GM19023 (cell line): ENCODE measurements at regions not wholly inside any gene's neighbourhood (a gene's known extent, or its start where the extent isn't known, plus 50 kb on each side); places are given as distances from the start of the nearest gene placed in this dataset.

Experiments
- ATAC-seq: cut with Tn5 transposase; IDR thresholded peaks from one replicate; pipeline ENCODE4 v1.9.1; 2021; ENCODE audit warnings: mild to moderate bottlenecking, moderate library complexity; ENCODE audit not compliant: unreplicated experiment

DNA sequence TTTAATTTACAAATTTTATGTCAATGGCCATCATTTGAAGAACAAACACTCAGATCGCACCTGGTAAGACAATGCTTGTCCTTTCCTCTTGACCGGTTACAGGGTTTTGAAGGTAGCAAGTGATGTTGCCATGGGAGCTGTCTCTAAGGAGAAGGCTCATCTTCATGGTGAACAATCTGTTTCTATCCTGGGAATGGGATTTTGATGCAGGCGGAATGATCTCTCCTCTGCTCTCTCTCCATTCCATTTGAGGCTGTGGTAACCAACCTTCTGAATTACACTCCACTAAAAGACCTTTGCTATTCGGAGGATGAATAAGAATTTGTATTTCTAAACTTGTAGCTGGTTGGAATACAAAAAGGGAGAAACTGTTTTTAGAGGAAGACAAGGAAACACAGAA, 57.9 kb upstream of the SLC5A9 start:
- no peak for ATAC-seq

- ATAC-seq = no peak
Measured at GRCh38 chr1:48160486-48161132, 61.9 kb upstream of the SLC5A9 start.

- ATAC-seq = no peak
Measured at GRCh38 chr1:48139275-48139674, 83.2 kb upstream of the SLC5A9 start.

DNA sequence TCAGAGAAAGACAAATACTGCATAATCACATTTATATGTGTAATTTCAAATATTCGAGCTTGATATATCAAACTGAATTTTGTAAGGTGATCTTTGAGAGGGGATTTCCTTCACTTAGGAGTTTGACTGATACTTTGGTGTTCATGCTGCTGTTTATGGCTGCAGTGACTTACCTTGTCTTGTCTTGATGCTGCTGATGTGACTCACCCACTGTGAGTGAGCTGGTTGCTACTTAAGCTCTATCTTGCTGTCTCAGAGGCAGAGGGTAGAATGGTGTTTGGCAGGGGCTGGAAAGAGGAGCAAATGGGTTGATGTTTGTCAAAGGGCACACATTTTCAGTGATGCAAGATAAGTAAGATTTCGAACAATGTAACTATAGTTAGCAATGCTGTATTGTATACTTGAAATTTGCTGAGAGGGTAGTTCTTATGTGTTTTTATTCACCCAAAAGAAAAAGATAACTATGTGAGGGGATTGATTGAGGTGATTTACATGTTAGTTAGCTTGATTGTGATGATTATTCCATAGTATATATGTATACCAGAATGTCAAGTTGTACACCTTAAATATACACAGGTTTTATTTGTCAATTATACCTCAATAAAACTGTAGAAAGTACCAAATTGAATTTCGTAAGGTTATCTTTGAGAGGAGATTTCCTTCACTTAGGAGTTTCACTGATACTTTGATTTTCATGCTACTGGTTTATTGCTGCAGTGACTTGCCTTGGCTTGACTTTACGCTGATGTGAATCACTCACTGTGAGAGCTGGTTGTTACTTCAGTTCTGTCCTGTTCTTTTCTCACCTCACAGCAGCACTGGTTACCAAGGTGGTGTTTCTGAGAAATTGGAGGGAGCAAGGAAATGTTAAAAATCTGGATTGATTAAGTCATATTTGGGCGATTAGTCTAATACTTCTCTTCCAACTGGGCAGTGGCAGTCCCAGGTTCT, 94.5 kb upstream of the SLC5A9 start:
- no peak for ATAC-seq

- no peak for ATAC-seq
Measured at GRCh38 chr1:48123647-48124046, 98.9 kb upstream of the SLC5A9 start.

DNA sequence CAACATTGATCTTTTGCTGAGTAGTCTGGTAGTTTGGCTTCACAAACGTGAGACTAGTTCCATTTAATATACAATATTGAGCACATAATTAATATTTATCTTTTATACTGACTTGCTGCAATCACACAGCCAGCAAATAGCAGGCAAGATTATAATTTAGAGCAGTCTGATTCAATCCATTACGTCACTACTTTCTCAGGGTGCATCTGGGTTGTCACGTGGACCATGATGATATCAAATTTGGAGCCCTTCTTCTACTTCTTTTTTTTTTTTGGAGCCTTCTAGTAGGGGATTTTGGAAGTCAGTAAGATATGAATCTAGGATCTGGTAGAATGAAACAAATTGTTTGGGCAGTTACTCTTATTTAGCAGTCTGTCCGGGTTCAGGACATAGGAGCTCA, 100.6 kb upstream of the SLC5A9 start:
- no peak for ATAC-seq

- no peak for ATAC-seq
Measured at GRCh38 chr1:48120621-48121020, 101.9 kb upstream of the SLC5A9 start.

DNA sequence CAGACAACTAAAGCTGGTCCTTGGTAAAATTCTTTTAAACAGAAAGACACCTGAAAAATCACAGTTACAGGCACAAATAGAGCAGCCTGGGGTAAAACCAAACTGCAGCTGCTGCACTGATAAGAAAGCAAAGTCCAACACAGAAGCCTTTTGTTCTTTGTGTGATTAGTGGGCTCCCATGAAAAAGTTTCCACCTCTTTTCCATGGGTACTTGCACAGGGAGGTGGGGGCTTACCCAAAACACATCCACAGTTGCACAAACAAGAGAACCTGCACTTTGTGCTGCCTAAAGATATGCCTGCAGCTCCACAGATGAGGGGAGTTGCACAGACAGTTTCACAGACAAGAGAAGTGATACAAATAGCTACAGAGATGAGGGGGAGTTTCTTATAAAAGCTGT, 106.7 kb upstream of the SLC5A9 start:
- no peak for ATAC-seq

GRCh38 chr1:48114596-48115382, 107.7 kb upstream of the SLC5A9 start:
- ATAC-seq = no peak

DNA sequence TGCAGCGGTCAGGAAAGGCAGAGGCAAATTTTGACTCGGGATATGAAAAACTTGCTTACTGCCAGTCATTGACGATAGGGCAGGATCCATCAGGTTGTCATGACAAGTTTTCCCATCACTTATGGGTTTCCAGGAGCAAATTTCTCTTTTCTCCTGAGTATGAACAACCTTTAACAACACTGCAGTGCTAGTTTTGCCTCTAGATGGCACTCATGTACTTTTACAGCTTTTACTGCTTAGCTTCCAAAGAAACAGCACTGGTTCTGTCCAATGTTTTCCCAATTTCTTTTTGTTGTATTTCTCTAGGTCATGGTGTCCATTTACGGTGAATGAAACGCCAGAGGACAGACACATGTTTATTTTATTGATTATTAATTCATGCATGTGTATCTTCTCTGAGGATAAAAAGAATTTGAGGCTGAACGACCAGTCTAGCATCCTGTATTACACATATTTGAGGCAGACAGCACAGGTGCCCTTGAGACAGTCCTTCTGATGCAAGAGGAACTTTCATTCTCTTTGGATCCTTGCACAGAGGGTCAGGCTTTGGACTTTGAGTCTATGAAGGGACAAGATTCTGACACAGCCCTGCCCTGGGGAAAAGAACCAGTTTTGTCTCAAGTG, 112.3 kb upstream of the TRABD2B start:
- no peak for ATAC-seq

DNA sequence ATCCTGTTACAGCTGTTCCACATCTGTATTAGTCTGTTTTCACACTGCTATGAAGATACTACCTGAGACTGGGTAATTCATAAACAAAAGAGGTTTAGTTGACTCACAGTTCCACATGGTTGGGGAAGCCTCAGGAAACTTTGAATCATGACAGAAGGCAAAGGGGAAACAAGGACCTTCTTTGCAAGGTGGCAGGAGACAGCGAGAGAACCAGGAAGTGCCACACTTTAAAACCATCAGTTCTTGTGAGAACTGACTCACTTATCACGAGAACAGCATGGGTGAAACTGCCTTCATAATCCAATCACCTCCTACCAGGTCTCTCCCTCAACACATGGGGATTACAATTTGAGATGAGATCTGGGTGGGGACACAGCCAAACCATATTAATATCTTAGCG, 110.3 kb upstream of the TRABD2B start:
- ATAC-seq = no peak

- no peak for ATAC-seq
Measured at GRCh38 chr1:48106049-48106448, 108.9 kb upstream of the TRABD2B start.

DNA sequence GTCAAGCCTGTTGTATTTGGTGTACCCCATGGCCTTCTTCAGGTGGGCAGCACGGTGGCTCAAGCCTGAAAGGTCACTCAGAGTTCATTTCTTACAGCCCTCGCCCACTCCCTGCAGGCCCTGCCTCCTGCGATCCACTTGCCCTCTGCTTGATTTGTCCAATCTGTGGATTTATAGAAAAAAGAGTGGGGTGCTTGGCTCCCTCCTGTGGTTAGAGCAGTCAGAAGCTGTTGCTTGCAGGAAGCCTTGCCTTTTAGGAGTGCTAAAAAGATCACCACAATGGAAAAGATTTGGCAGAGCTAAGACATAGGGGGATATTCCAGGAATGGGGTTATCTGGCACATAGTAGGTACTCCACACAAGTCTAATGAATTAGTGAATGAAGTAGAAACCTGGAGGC, 108.0 kb upstream of the TRABD2B start:
- ATAC-seq = no peak

DNA sequence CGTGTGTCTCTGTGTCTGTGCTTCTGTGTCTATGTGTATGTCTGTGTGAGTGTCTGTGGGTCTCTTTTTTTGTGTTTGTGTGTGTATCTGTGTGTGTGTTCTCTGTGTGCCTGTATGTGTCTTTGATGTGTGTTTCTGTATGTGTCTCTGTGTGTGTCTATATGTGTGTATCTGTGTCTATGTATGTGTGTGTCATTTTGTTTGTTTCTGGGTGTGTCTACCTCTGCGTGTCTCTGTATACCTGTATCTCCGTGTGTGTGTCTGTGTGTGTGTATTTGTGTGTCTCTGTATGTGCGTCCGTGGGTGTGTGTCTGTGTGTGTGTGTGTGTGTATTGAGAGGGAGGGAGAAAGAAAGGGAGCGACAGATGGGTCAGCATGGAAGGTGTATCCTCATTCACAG, 106.3 kb upstream of the TRABD2B start:
- ATAC-seq = no peak

GRCh38 chr1:48102766-48103165, 105.6 kb upstream of the TRABD2B start:
- no peak for ATAC-seq

DNA sequence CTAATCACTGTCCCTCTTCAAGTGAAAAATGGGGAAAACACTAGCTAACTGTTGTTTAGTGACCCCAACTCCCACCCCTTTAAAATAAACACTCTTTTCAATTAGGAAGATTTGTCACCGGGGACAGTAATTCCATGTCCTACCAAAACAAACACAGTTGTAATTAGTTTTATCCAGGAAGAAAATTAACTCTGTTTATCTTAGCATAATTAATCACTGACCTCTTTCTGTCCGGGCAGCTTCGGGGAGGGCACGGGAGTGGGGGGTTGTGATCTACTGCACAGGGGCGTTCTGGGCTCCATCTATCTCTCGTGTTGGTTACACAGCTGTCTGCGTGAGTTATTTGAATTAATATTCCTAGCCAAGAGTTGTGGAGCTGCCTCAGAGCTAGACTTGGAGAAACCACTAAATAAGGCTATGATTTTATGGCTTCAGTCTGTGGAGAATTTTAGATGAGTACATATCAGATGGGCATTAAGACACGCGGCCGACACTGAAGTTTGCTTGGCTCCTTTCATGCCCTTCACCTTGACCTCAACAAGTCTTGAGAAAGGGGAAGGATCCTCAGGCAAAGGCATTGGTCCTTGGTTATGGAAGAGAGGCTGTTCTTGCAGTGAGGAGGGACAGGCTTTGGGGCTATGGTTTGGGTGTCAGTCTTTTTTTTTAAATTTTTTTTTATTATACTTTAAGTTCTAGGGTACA, 102.0 kb upstream of the TRABD2B start:
- no peak for ATAC-seq

DNA sequence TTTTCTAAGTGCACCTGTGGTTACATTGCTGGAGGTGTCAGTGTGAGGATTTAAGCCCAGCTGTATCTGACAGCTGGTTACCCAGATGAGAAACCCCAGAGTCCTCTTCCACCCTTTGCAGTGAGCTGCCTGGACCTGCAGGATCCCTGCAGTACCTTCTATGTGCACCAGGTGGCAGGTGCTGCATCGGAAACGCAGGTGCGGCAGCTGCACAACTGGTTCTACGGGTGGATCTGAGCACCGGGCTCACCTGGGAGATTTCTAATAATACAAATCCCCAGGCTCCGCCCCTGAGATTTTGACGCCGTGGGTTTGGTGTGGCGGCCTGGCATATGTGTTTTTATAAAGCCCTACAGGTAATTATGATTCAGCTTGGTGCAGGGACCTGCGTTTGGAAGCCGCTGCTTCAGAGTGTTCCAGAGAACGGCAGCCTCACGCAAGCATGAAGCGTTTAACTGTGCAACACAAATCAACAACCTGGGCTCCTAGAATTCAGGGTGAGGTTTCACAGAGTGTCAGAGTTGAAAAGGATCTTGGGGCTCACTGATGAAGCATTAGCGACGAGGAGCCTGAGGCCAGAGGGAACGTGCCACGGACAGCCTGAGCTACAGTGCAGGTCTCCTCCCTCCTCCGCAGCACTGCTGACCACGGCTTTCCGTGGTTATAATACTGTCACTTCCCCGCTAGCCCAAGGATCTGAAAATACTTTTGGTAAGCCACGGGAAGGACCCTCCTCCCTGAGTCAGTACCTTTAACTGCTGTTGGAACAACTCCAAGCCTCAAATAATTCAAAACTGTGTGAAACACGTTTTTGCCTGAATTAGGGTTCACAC, 96.7 kb upstream of the TRABD2B start:
- peak; percentile 87 for ATAC-seq

- ATAC-seq = no peak
Measured at GRCh38 chr1:48093147-48093546, 96.0 kb upstream of the TRABD2B start.

DNA sequence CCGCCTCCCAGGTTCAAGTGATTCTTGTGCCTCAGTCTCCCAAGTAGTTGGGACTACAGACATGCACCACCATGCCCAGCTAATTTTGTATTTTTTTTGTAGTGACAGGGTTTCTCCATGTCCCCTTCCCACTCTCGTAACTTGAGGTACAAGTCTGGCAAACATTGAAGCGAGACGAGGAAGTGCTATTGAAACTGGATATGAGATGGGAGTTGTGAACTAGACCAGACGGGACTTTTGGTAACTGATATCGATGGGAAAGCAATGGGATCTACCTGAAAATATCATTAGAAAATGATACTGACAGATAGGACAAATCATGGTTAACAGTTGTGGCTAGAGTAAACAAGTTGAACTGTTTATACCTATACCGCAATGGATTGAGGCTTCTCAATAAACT, 95.2 kb upstream of the TRABD2B start:
- ATAC-seq = no peak
